HPDE6-E6E7 (cell line): ENCODE measurements at regions not wholly inside any gene's neighbourhood (a gene's known extent, or its start where the extent isn't known, plus 50 kb on each side); places are given as distances from the start of the nearest gene placed in this dataset.

Source experiments
- DNase-seq: peaks from one replicate; pipeline ENCODE4 v3.0.0; 2011; ENCODE audit warnings: missing footprints; ENCODE audit errors: extremely low spot score

- DNase-seq = no peak
These were observed 91.2 kb upstream of the ELOVL6 start for GRCh38 chr4:110289601-110290100.

- peak; percentile 76 for DNase-seq
These were observed 88.7 kb upstream of the ELOVL6 start for GRCh38 chr4:110287130-110287529.

GRCh38 chr4:110278127-110278526 lies 79.7 kb upstream of the ELOVL6 start:
- no peak for DNase-seq

- no peak for DNase-seq
These were observed 77.5 kb upstream of the ELOVL6 start for GRCh38 chr4:110275871-110276270.

- DNase-seq = no peak
These were observed 73.6 kb upstream of the ELOVL6 start for GRCh38 chr4:110271986-110272385.

GRCh38 chr4:110270492-110271197 lies 72.2 kb upstream of the ELOVL6 start:
- DNase-seq = no peak

GRCh38 chr4:110268790-110269189 lies 70.4 kb upstream of the ELOVL6 start:
- DNase-seq = no peak

- DNase-seq = no peak
These were observed 69.9 kb upstream of the ELOVL6 start for GRCh38 chr4:110268352-110268751.

- no peak for DNase-seq
These were observed 67.7 kb upstream of the ELOVL6 start for GRCh38 chr4:110266136-110266535.

- no peak for DNase-seq
These were observed 66.6 kb upstream of the ELOVL6 start for GRCh38 chr4:110265001-110265400.

- no peak for DNase-seq
These were observed 61.9 kb upstream of the ELOVL6 start for GRCh38 chr4:110260299-110260698.

GRCh38 chr4:110250023-110250387 lies 51.6 kb upstream of the ELOVL6 start:
- DNase-seq = no peak

- DNase-seq = no peak
These were observed 50.4 kb upstream of the ELOVL6 start for GRCh38 chr4:110248831-110249253.
